HEK293 (cell line): ENCODE measurements at regions not wholly inside any gene's neighbourhood (a gene's known extent, or its start where the extent isn't known, plus 50 kb on each side); places are given as distances from the start of the nearest gene placed in this dataset.

Experiments used
- CTCF ChIA-PET: fragments of 350-600 bp; formaldehyde crosslinking; extraction: SDS; loops from one replicate; lab custom pipeline; 2021; ENCODE audit warnings: antibody characterized with exemption; lab: Yijun Ruan, JAX
- POLR2A ChIA-PET: fragments of 300-600 bp; formaldehyde crosslinking; extraction: SDS; loops from one replicate; lab custom pipeline; 2020; ENCODE audit warnings: antibody characterized with exemption, inconsistent platforms; lab: Yijun Ruan, JAX
- H3K27ac ChIP-seq: fragments of 200-500 bp; sonication (Bioruptor generic); 2 replicates; pipeline ENCODE4 v1.5.1; 2014; ENCODE audit warnings: low read depth, low read length, control low read depth, inconsistent platforms; ENCODE audit errors: extremely low read depth
- H3K36me3 ChIP-seq, 2 experiments: fragments of 200-500 bp in 1 of 2; sonication (Bioruptor generic) in 1 of 2; 1 replicate in 1 of 2; 2 replicates in 1 of 2; pipeline ENCODE4 v1.5.1; 2014 to 2017; ENCODE audit warnings: inconsistent platforms in 2 of 2, low read length in 2 of 2; ENCODE audit not compliant: control insufficient read depth in 2 of 2, insufficient read depth in 1 of 2
- H3K4me1 ChIP-seq: fragments of 200-500 bp; sonication (Bioruptor generic); 2 replicates; pipeline ENCODE4 v1.5.1; 2014; ENCODE audit warnings: mild to moderate bottlenecking, low read length, inconsistent platforms; ENCODE audit not compliant: control insufficient read depth, insufficient read depth
- H3K4me3 ChIP-seq: 2 replicates; pipeline ENCODE4 v1.5.1; 2011; ENCODE audit warnings: low read depth, mild to moderate bottlenecking, control low read depth, low read length, moderate library complexity
- H3K9me3 ChIP-seq: fragments of 200-500 bp; sonication (Bioruptor generic); 2 replicates; pipeline ENCODE4 v1.5.1; 2014; ENCODE audit warnings: low read depth, low read length, inconsistent platforms; ENCODE audit not compliant: control insufficient read depth, insufficient read depth
- IKZF3 ChIP-seq: fragments of 450-650 bp; IDR thresholded peaks from 2 replicates; pipeline ENCODE4 v1.5.0; 2018; ENCODE audit warnings: missing biosample characterization, mild to moderate bottlenecking, missing genetic modification characterization, moderate library complexity
- MEIS1 ChIP-seq: sonication (generic); formaldehyde crosslinking; IDR thresholded peaks from 2 replicates; pipeline ENCODE4 v1.8.1; 2022; ENCODE audit warnings: missing genetic modification reagents, mild to moderate bottlenecking, borderline replicate concordance
- ZBTB48 ChIP-seq: fragments of 450-650 bp; formaldehyde crosslinking; IDR thresholded peaks from 2 replicates; pipeline ENCODE4 v1.5.1; 2016; ENCODE audit warnings: missing biosample characterization, missing genetic modification characterization
- ZNF121 ChIP-seq: fragments of 450-650 bp; formaldehyde crosslinking; IDR thresholded peaks from 2 replicates; pipeline ENCODE4 v1.5.1; 2016; ENCODE audit warnings: missing biosample characterization, missing genetic modification characterization
- ZNF23 ChIP-seq: fragments of 450-650 bp; formaldehyde crosslinking; IDR thresholded peaks from 2 replicates; pipeline ENCODE4 v1.5.1; 2016; ENCODE audit warnings: missing biosample characterization, missing genetic modification characterization, borderline replicate concordance
- ZNF239 ChIP-seq: fragments of 450-650 bp; formaldehyde crosslinking; IDR thresholded peaks from 2 replicates; pipeline ENCODE4 v1.5.1; 2016; ENCODE audit warnings: missing biosample characterization, missing genetic modification characterization
- ZNF324 ChIP-seq: fragments of 450-650 bp; formaldehyde crosslinking; IDR thresholded peaks from 2 replicates; pipeline ENCODE4 v1.5.1; 2016; ENCODE audit warnings: missing biosample characterization, missing genetic modification characterization
- ZNF426 ChIP-seq: fragments of 450-650 bp; formaldehyde crosslinking; IDR thresholded peaks from 2 replicates; pipeline ENCODE4 v1.5.1; 2017; ENCODE audit warnings: missing biosample characterization, missing genetic modification characterization, mild to moderate bottlenecking, inconsistent platforms, moderate library complexity
- ZNF514 ChIP-seq: fragments of 450-650 bp; formaldehyde crosslinking; IDR thresholded peaks from 2 replicates; pipeline ENCODE4 v1.5.1; 2016; ENCODE audit warnings: missing biosample characterization, missing genetic modification characterization
- ZNF548 ChIP-seq: fragments of 450-650 bp; formaldehyde crosslinking; IDR thresholded peaks from 2 replicates; pipeline ENCODE4 v1.5.1; 2016; ENCODE audit warnings: missing biosample characterization, missing genetic modification characterization
- ZNF561 ChIP-seq: fragments of 450-650 bp; IDR thresholded peaks from 2 replicates; pipeline ENCODE4 v1.5.1; 2018; ENCODE audit warnings: missing biosample characterization, missing genetic modification characterization, borderline replicate concordance
- ZNF658 ChIP-seq: fragments of 450-650 bp; formaldehyde crosslinking; IDR thresholded peaks from 2 replicates; pipeline ENCODE4; 2016; ENCODE audit warnings: missing biosample characterization, missing genetic modification characterization
- ZNF677 ChIP-seq: fragments of 450-650 bp; IDR thresholded peaks from 2 replicates; pipeline ENCODE4 v1.5.0; 2018; ENCODE audit warnings: missing biosample characterization, mild to moderate bottlenecking, missing genetic modification characterization, moderate library complexity
- ZNF777 ChIP-seq: fragments of 450-650 bp; formaldehyde crosslinking; IDR thresholded peaks from 2 replicates; pipeline ENCODE4 v1.5.1; 2017; ENCODE audit warnings: missing biosample characterization, missing genetic modification characterization, borderline replicate concordance
- ZSCAN30 ChIP-seq: fragments of 450-650 bp; IDR thresholded peaks from 2 replicates; pipeline ENCODE4 v1.5.1; 2018; ENCODE audit warnings: missing biosample characterization, mild to moderate bottlenecking, missing genetic modification characterization, moderate library complexity
- TF ChIP-seq, protein P1 (sequence below): fragments of 450-650 bp; formaldehyde crosslinking; IDR thresholded peaks from 2 replicates; pipeline ENCODE4 v1.5.1; 2016; ENCODE audit warnings: missing biosample characterization, missing genetic modification characterization
- TF ChIP-seq, protein P2 (sequence below): fragments of 450-650 bp; formaldehyde crosslinking; IDR thresholded peaks from 2 replicates; pipeline ENCODE4 v1.5.0; 2017; ENCODE audit warnings: missing biosample characterization, missing genetic modification characterization, borderline replicate concordance
- TF ChIP-seq, protein P3 (sequence below): fragments of 450-650 bp; formaldehyde crosslinking; IDR thresholded peaks from 2 replicates; pipeline ENCODE4 v1.5.1; 2016; ENCODE audit warnings: missing biosample characterization, missing genetic modification characterization

DNA sequence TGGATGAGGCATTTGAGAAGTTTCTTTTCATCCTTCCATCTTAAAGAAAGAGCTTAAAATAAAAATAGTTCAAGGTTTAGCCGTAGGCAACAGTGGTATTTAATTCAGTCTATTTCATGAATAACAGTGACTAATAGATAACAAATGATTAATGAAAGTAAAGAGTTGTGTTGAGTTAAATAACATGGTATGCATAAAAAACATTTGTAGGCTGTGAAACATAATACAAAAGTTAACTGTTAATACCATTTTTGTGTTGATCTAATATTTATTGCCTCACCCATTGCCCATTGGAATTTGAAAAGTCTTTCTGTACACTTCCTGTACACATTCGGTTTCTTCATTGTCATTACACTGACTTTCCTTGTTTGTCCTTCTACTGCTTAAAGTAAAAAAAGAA lies 108.6 kb upstream of the PDE3A start:
- CTCF ChIA-PET = no interaction called here
- Histone ChIP-seq H3K4me3 (no peak overlapping the region), H3K27ac (no peak overlapping the region), H3K9me3 (no peaks in the 10 kb centered on the region), H3K36me3 (no peaks in the 10 kb centered on the region), H3K4me1 (no peaks in the 10 kb centered on the region)
- TF ChIP-seq ZNF658 (tag by site-specific recombination) = no peak
- TF ChIP-seq ZNF23 (tag by site-specific recombination) = no peak
- TF ChIP-seq ZNF677 (tag by site-specific recombination) = no peak
- TF ChIP-seq ZNF239 (tag by site-specific recombination) = no peak
- TF ChIP-seq, protein P1, sequence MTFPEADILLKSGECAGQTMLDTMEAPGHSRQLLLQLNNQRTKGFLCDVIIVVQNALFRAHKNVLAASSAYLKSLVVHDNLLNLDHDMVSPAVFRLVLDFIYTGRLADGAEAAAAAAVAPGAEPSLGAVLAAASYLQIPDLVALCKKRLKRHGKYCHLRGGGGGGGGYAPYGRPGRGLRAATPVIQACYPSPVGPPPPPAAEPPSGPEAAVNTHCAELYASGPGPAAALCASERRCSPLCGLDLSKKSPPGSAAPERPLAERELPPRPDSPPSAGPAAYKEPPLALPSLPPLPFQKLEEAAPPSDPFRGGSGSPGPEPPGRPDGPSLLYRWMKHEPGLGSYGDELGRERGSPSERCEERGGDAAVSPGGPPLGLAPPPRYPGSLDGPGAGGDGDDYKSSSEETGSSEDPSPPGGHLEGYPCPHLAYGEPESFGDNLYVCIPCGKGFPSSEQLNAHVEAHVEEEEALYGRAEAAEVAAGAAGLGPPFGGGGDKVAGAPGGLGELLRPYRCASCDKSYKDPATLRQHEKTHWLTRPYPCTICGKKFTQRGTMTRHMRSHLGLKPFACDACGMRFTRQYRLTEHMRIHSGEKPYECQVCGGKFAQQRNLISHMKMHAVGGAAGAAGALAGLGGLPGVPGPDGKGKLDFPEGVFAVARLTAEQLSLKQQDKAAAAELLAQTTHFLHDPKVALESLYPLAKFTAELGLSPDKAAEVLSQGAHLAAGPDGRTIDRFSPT (tag by site-specific recombination) = no peak
- TF ChIP-seq ZNF548 (tag by site-specific recombination) = no peak
- no peak for TF ChIP-seq ZBTB48 (tag by site-specific recombination)
- TF ChIP-seq ZNF426 (tag by site-specific recombination) = no peak
- TF ChIP-seq MEIS1 (CRISPR knock-in tag) = no peak
- no peak for TF ChIP-seq ZNF561 (tag by site-specific recombination)
- no peak for TF ChIP-seq IKZF3 (tag by site-specific recombination)
- no peak for TF ChIP-seq ZNF121 (tag by site-specific recombination)
- no peak for TF ChIP-seq ZSCAN30
- TF ChIP-seq ZNF324 (tag by site-specific recombination) = no peak
- TF ChIP-seq, protein P2, sequence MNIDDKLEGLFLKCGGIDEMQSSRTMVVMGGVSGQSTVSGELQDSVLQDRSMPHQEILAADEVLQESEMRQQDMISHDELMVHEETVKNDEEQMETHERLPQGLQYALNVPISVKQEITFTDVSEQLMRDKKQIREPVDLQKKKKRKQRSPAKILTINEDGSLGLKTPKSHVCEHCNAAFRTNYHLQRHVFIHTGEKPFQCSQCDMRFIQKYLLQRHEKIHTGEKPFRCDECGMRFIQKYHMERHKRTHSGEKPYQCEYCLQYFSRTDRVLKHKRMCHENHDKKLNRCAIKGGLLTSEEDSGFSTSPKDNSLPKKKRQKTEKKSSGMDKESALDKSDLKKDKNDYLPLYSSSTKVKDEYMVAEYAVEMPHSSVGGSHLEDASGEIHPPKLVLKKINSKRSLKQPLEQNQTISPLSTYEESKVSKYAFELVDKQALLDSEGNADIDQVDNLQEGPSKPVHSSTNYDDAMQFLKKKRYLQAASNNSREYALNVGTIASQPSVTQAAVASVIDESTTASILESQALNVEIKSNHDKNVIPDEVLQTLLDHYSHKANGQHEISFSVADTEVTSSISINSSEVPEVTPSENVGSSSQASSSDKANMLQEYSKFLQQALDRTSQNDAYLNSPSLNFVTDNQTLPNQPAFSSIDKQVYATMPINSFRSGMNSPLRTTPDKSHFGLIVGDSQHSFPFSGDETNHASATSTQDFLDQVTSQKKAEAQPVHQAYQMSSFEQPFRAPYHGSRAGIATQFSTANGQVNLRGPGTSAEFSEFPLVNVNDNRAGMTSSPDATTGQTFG = no peak
- POLR2A ChIA-PET = no interaction called here

DNA sequence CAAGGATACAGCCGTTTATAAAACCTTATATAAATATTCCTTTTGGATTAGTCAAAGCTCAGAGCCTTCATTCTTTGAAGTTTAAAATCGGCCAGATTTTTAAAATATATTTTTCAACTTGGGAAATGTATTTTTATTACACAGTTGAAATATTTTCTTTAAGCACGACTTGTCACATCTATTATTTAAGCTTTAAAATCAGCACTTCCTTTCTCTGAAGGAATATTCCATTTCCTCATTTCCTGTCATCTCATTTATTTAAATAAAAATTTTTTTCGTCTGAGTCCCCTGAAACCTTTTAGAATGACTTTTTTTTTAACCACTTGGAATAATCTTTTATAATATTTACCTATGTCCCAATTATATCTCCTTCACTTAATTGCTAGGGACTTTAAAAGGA lies 107.5 kb upstream of the PDE3A start:
- Histone ChIP-seq H3K4me3 (no peak overlapping the region), H3K9me3 (no peaks in the 10 kb centered on the region), H3K36me3 (no peaks in the 10 kb centered on the region), H3K4me1 (no peaks in the 10 kb centered on the region), H3K27ac (no peak overlapping the region)
- no peak for TF ChIP-seq ZNF777
- POLR2A ChIA-PET = no interaction called here
- CTCF ChIA-PET = no interaction called here

DNA sequence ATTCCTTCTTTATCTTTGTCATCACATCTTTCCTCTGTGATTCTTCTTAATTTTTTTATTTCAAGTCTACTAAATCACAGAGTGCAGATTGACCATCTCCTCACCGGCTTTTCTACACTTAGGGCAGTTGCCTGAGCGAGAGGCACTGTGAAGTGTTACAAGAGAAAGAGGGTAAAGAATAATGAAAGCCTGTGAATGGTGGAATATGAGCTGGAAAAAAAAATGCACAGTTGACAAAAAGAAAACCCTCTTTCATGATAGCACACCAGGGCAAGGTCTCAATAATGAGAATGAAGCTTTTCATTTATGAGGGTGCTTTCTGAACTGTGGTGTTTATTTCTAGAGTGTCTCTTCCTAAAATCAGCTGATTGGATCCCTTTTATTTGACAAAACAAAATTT lies 106.2 kb upstream of the PDE3A start:
- CTCF ChIA-PET = interaction anchor here (1.0 kb wide), 1 partner anchor 523 kb away, joined by 3 read pairs; no protein-coding TSS in a partner anchor
- H3K36me3 ChIP-seq = no peaks in the 10 kb centered on the region
- POLR2A ChIA-PET = no interaction called here
- TF ChIP-seq ZNF514 (tag by site-specific recombination) (no peak), ZNF658 (tag by site-specific recombination) (no peak)
- TF ChIP-seq, protein P3, sequence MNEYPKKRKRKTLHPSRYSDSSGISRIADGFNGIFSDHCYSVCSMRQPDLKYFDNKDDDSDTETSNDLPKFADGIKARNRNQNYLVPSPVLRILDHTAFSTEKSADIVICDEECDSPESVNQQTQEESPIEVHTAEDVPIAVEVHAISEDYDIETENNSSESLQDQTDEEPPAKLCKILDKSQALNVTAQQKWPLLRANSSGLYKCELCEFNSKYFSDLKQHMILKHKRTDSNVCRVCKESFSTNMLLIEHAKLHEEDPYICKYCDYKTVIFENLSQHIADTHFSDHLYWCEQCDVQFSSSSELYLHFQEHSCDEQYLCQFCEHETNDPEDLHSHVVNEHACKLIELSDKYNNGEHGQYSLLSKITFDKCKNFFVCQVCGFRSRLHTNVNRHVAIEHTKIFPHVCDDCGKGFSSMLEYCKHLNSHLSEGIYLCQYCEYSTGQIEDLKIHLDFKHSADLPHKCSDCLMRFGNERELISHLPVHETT (tag by site-specific recombination) = no peak
- no peak overlapping the region for H3K4me3 ChIP-seq
- no peaks in the 10 kb centered on the region for H3K4me1 ChIP-seq
- no peak overlapping the region for H3K27ac ChIP-seq
- no peaks in the 10 kb centered on the region for H3K9me3 ChIP-seq
